Activated T-helper 2 cell treated with anti-CD3 and anti-CD28 coated beads, Interferon-gamma antibody, Interleukin-2, Interleukin-4, amounts not matched to agents 10 μg/mL and 5 μg/mL and 100 μg/mL, durations not matched to agents 14 hours and 24 hours and 36 hours (primary cell): ENCODE measurements at regions not wholly inside any gene's neighbourhood (a gene's known extent, or its start where the extent isn't known, plus 50 kb on each side); places are given as distances from the start of the nearest gene placed in this dataset.

Source experiments
- DNase-seq: peaks from one replicate; pipeline ENCODE4 v3.0.0; 2021; ENCODE audit warnings: low spot score
- H3K27ac Mint-ChIP-seq: one replicate; pipeline ENCODE4 v1.8.0; 2021; ENCODE audit warnings: mixed read lengths
- H3K27me3 Mint-ChIP-seq: one replicate; pipeline ENCODE4 v1.8.0; 2021; ENCODE audit warnings: low read depth, mixed read lengths
- H3K36me3 Mint-ChIP-seq: one replicate; pipeline ENCODE4 v1.8.0; 2021; ENCODE audit warnings: low read depth, mixed read lengths
- H3K4me1 Mint-ChIP-seq: one replicate; pipeline ENCODE4 v1.8.0; 2021; ENCODE audit warnings: low read depth, mixed read lengths
- H3K4me3 Mint-ChIP-seq: one replicate; pipeline ENCODE4 v1.8.0; 2021; ENCODE audit warnings: low read depth, mild to moderate bottlenecking, moderate library complexity, mixed read lengths
- H3K9me3 Mint-ChIP-seq: one replicate; pipeline ENCODE4 v1.8.0; 2021; ENCODE audit warnings: mixed read lengths
- intact Hi-C: fragments of 100-400 bp; cut with micrococcal nuclease; formaldehyde crosslinking; loops from one replicate; pipeline ENCODE4 v1.15.1; 2023

- DNase-seq: no peak
- Mint-ChIP-seq H3K27ac (no peak overlapping the region), H3K36me3 (no peaks in the 10 kb centered on the region), H3K27me3 (peaks cover 19% of the 10 kb centered on the region), H3K4me3 (no peak overlapping the region), H3K4me1 (no peaks in the 10 kb centered on the region), H3K9me3 (no peaks in the 10 kb centered on the region)
- intact Hi-C loops: no loop called here
Measured at GRCh38 chr1:91137173-91137852, 115.5 kb upstream of the ZNF644 start.

GRCh38 chr1:91135799-91136198 is 114.0 kb upstream of the ZNF644 start:
- intact Hi-C loops: no loop called here
- H3K36me3 Mint-ChIP-seq: no peaks in the 10 kb centered on the region
- H3K27ac Mint-ChIP-seq: no peak overlapping the region
- no peaks in the 10 kb centered on the region for H3K9me3 Mint-ChIP-seq
- peaks cover 18% of the 10 kb centered on the region for H3K27me3 Mint-ChIP-seq
- no peak for DNase-seq
- no peaks in the 10 kb centered on the region for H3K4me1 Mint-ChIP-seq
- H3K4me3 Mint-ChIP-seq: no peak overlapping the region

- Mint-ChIP-seq H3K4me3 (no peak overlapping the region), H3K36me3 (no peaks in the 10 kb centered on the region), H3K27me3 (peaks cover 19% of the 10 kb centered on the region), H3K4me1 (no peaks in the 10 kb centered on the region), H3K27ac (no peak overlapping the region), H3K9me3 (no peaks in the 10 kb centered on the region)
- no peak for DNase-seq
- intact Hi-C loops: no loop called here
Measured at GRCh38 chr1:91133248-91133647, 111.4 kb upstream of the ZNF644 start.

GRCh38 chr1:91130256-91130985 is 108.6 kb upstream of the ZNF644 start:
- no peaks in the 10 kb centered on the region for H3K36me3 Mint-ChIP-seq
- intact Hi-C loops: no loop called here
- H3K27me3 Mint-ChIP-seq: peaks cover 20% of the 10 kb centered on the region
- DNase-seq: no peak
- no peak overlapping the region for H3K27ac Mint-ChIP-seq
- H3K4me1 Mint-ChIP-seq: no peaks in the 10 kb centered on the region
- H3K9me3 Mint-ChIP-seq: no peaks in the 10 kb centered on the region
- H3K4me3 Mint-ChIP-seq: no peak overlapping the region

GRCh38 chr1:91129458-91129857 is 107.6 kb upstream of the ZNF644 start:
- no peak for DNase-seq
- intact Hi-C loops: no loop called here
- H3K27ac Mint-ChIP-seq: no peak overlapping the region
- H3K27me3 Mint-ChIP-seq: peaks cover 20% of the 10 kb centered on the region
- no peaks in the 10 kb centered on the region for H3K9me3 Mint-ChIP-seq
- no peak overlapping the region for H3K4me3 Mint-ChIP-seq
- no peaks in the 10 kb centered on the region for H3K36me3 Mint-ChIP-seq
- peaks cover 6% of the 10 kb centered on the region for H3K4me1 Mint-ChIP-seq

GRCh38 chr1:91129017-91129416 is 107.2 kb upstream of the ZNF644 start:
- H3K36me3 Mint-ChIP-seq: no peaks in the 10 kb centered on the region
- no peaks in the 10 kb centered on the region for H3K9me3 Mint-ChIP-seq
- intact Hi-C loops: no loop called here
- H3K4me3 Mint-ChIP-seq: no peak overlapping the region
- H3K4me1 Mint-ChIP-seq: peaks cover 10% of the 10 kb centered on the region
- no peak overlapping the region for H3K27ac Mint-ChIP-seq
- no peak for DNase-seq
- peaks cover 18% of the 10 kb centered on the region for H3K27me3 Mint-ChIP-seq

- peaks cover 17% of the 10 kb centered on the region for H3K4me1 Mint-ChIP-seq
- H3K9me3 Mint-ChIP-seq: no peaks in the 10 kb centered on the region
- no peaks in the 10 kb centered on the region for H3K36me3 Mint-ChIP-seq
- H3K27me3 Mint-ChIP-seq: peaks cover 5% of the 10 kb centered on the region
- DNase-seq: peak; percentile 11
- intact Hi-C loops: loop anchor here (1.0 kb wide), 1 partner anchor 103 kb away; the partner anchor contains the start of gene ZNF644
- H3K27ac Mint-ChIP-seq: peak overlapping the region; percentile 80
- no peak overlapping the region for H3K4me3 Mint-ChIP-seq
Measured at GRCh38 chr1:91124989-91125417, 103.2 kb upstream of the ZNF644 start.

GRCh38 chr1:91124290-91124985 is 102.6 kb upstream of the ZNF644 start:
- Mint-ChIP-seq H3K9me3 (no peaks in the 10 kb centered on the region), H3K27ac (peak overlapping the region; percentile 80), H3K36me3 (no peaks in the 10 kb centered on the region), H3K4me1 (peaks cover 17% of the 10 kb centered on the region), H3K4me3 (no peak overlapping the region), H3K27me3 (peaks cover 5% of the 10 kb centered on the region)
- intact Hi-C loops: no loop called here
- no peak for DNase-seq

- Mint-ChIP-seq H3K4me1 (peaks cover 17% of the 10 kb centered on the region), H3K36me3 (no peaks in the 10 kb centered on the region), H3K4me3 (no peak overlapping the region), H3K9me3 (no peaks in the 10 kb centered on the region), H3K27me3 (peaks cover 5% of the 10 kb centered on the region), H3K27ac (peak overlapping the region; percentile 39)
- intact Hi-C loops: no loop called here
- DNase-seq: no peak
Measured at GRCh38 chr1:91123773-91124172, 101.9 kb upstream of the ZNF644 start.

- no peak overlapping the region for H3K4me3 Mint-ChIP-seq
- no peak for DNase-seq
- H3K27me3 Mint-ChIP-seq: peaks cover 5% of the 10 kb centered on the region
- no peaks in the 10 kb centered on the region for H3K36me3 Mint-ChIP-seq
- H3K27ac Mint-ChIP-seq: no peak overlapping the region
- intact Hi-C loops: no loop called here
- peaks cover 17% of the 10 kb centered on the region for H3K4me1 Mint-ChIP-seq
- no peaks in the 10 kb centered on the region for H3K9me3 Mint-ChIP-seq
Measured at GRCh38 chr1:91123319-91123718, 101.5 kb upstream of the ZNF644 start.

GRCh38 chr1:91122106-91122717 is 100.4 kb upstream of the ZNF644 start:
- no peak for DNase-seq
- H3K4me3 Mint-ChIP-seq: no peak overlapping the region
- H3K9me3 Mint-ChIP-seq: no peaks in the 10 kb centered on the region
- intact Hi-C loops: no loop called here
- no peaks in the 10 kb centered on the region for H3K27me3 Mint-ChIP-seq
- H3K27ac Mint-ChIP-seq: no peak overlapping the region
- no peaks in the 10 kb centered on the region for H3K36me3 Mint-ChIP-seq
- peaks cover 17% of the 10 kb centered on the region for H3K4me1 Mint-ChIP-seq

- H3K27me3 Mint-ChIP-seq: no peaks in the 10 kb centered on the region
- H3K4me3 Mint-ChIP-seq: no peak overlapping the region
- intact Hi-C loops: no loop called here
- no peak overlapping the region for H3K27ac Mint-ChIP-seq
- H3K4me1 Mint-ChIP-seq: peaks cover 17% of the 10 kb centered on the region
- H3K36me3 Mint-ChIP-seq: no peaks in the 10 kb centered on the region
- no peaks in the 10 kb centered on the region for H3K9me3 Mint-ChIP-seq
- no peak for DNase-seq
Measured at GRCh38 chr1:91121366-91121765, 99.5 kb upstream of the ZNF644 start.
